Putamen (tissue), 1 donor: ENCODE measurements at regions not wholly inside any gene's neighbourhood (a gene's known extent, or its start where the extent isn't known, plus 50 kb on each side); places are given as distances from the start of the nearest gene placed in this dataset.

Experiments used
- DNase-seq: peaks from one replicate; pipeline ENCODE4 v3.0.0-alpha.2; 2016; ENCODE audit warnings: low spot score

GRCh38 chr2:181114021-181114420 lies 133.6 kb downstream of the UBE2E3 start:
- no peak for DNase-seq

GRCh38 chr2:181116261-181116660 lies 135.9 kb downstream of the UBE2E3 start:
- DNase-seq: no peak

DNA sequence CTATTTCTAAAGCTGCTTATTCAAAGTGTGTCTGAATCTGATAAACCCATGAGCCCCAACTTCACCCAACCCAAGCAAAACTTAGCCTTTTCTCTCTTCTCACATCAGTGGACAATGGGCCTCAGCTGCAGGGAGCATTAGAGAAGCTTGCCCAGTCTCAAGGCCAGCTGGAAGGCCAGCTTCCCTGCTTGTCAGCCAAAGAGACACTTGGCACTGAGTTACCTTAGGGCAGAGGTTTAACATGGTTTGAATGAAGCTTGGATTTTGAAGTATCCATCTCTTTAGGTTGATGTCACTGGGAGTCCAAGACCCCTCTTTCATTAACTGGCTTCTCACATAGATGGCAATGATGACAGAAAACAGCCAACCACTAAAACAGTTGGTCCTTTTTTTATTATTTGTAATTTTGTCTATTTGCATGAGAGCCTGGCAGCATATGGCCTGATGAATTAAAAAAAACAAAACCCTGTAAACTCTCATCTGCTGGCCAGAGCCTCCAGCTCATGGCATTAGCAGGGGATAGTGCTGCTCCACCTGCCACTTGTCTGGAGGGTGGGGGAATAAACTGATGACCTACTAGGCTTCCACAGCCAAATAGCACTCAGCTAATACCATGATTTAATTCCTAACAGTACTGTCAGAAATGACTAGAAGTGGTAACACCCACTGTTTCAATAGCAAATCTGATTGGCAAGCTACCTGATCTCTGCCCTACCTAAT lies 137.0 kb downstream of the UBE2E3 start:
- no peak for DNase-seq

GRCh38 chr2:181120625-181121024 lies 140.2 kb downstream of the UBE2E3 start:
- no peak for DNase-seq

GRCh38 chr2:181121996-181122395 lies 141.6 kb downstream of the UBE2E3 start:
- DNase-seq: no peak

- DNase-seq: no peak
These were observed 142.2 kb downstream of the UBE2E3 start for GRCh38 chr2:181122601-181123000.

GRCh38 chr2:181123798-181124231 lies 143.4 kb downstream of the UBE2E3 start:
- DNase-seq: no peak

GRCh38 chr2:181124497-181124896 lies 144.1 kb downstream of the UBE2E3 start:
- DNase-seq: no peak

DNA sequence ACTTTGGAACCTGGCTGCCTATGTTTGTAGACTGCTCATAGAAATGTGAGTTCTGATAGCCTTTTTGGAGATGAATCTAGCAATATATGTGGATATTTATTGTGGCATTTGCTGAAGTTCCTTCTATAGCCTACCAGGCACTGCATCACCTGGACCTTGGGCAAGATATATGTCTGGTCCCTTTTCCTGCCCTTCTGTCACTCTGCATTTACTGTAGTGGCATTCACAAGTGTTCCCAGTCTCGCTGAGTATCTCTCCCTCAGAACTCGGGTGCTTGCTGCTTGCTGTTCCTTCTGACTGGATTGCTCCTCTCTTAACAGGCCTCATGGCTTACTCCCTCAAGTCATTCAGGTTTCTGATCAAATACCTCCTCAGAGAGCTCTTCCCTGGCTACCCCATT lies 145.0 kb downstream of the UBE2E3 start:
- no peak for DNase-seq

DNA sequence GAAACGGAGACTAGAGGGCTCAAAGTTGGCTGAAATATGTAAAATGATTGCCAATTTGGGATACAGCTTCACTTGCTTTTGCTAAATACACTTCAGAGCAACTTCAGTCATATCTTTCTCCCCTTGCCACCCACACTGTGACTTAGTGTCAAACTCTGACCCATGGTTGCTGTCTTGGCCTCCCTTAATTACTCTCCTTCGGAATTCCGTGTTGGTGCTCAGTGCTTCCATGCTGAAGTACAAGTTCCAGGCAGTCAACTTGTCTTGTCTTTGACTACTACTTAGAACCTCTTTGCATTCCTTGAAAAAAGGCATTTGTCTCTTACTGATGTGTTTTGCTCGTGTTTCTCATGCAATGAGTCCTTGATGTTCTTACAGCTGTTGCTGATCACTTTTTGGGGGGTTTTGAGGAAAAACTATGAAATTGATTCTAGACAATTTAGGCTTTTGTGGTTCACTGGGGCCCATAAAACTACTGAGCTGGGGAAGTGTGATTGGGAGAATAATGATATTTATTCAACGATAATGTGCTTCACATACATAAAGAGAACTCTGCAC lies 146.0 kb downstream of the UBE2E3 start:
- no peak for DNase-seq

DNA sequence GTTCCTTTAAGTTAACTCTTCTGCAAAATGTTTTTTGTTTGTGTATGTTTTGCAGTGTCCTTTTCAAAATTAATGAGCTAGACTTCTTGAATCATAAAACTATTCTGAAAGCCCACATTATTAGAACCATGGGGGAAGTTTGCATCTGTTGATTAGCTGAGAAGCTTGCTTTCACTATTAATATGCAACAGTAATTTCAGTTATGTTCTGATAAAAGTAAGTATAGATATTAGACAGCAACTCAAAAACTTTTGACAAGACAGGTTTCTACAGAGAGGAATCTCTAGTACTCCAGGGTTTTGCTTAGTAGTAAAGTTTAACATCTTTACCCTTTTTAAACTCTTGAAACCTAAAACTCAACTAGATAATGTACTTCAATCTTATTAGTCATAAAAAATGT lies 147.8 kb downstream of the UBE2E3 start:
- DNase-seq: no peak

DNA sequence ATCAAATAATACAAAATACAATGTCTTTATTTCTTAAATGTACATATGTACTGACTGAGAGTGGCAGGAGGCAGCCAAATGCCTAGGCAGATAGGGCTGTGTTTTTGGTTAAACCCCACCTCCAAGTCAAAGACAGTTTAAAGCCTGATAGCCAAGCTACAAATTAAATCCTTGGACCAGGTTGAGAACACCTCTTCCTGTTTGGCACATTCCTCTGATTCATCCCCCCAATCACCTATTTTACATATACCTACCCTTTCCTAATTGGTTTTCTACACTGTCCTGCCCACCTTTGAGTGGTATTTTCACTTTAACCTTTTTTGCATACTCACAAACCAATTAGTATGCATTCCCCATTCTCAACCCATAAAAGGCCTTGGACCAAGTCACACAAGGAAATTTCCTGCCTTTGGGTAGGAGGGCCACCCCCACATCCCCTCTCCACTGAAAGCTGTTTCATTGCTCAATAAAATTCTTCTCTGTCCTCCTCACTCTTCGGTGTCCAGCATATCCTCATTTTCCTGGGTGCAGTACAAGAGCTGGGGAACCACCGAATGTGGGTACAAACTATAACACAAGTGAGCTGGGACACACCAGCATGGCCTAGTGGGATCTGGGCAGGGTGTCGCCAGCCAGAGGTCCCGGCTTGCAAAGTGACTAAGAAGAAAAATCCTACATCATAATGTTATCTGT lies 149.1 kb downstream of the UBE2E3 start:
- no peak for DNase-seq

GRCh38 chr2:181130686-181131085 lies 150.3 kb downstream of the UBE2E3 start:
- DNase-seq: no peak

- no peak for DNase-seq
These were observed 151.2 kb downstream of the UBE2E3 start for GRCh38 chr2:181131584-181131983.

- no peak for DNase-seq
These were observed 158.4 kb downstream of the UBE2E3 start for GRCh38 chr2:181138816-181139215.

GRCh38 chr2:181139831-181140230 lies 159.4 kb downstream of the UBE2E3 start:
- no peak for DNase-seq

DNA sequence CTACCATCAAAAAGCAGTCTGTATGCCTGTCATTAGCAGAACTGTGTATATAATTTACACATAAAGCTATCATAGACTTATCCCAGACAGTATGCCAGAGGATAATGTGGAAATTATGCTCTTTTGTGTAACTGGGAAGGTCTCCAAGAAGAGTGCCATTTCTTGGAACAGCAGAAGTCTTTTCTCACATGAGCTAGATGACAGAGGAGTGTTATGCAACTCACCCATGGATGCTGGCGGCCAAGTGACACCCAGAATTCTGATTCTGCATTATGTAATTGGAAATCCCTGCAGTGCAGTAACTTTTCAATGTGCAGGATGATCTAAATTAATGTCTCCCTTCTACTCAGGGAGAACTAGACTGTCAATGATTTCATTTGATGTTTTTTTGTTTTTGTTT lies 160.0 kb downstream of the UBE2E3 start:
- no peak for DNase-seq

DNA sequence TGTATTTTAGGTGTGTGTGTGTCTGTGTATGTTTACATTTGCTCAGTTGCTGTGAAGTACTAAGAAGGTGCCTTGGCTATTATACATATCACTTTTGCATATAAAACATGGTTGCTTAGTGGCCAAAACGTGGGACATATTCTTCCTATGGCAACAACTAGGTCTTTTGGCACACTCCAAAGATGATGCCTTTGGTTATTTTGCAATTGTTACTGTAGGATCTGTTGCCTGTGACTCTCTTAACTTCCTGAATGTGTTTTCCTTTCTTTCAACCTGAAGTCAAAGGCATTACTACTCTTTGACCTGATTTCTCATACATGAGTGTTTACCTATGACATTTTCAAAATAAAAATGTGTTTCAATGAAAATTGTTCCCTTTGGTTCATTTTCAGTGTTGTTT lies 160.5 kb downstream of the UBE2E3 start:
- no peak for DNase-seq

DNA sequence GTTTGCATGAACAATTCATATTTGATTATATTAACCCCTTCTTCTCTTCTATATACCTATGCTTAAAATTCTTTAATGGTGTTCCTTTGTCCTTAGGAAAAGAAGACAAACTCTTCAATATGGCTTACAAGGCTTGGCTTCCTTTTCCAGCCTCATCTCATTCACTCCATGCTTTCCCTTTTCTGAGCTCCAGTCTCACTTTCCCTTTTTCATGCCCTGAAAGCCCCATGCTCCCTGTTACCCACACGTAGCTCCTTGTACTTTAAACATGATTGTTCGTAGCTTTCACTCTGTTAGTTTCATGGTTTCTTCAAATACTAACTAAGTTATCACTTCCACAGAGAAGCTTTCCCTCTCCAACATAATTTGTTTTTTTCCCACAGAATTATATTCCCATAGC lies 161.3 kb downstream of the UBE2E3 start:
- no peak for DNase-seq

DNA sequence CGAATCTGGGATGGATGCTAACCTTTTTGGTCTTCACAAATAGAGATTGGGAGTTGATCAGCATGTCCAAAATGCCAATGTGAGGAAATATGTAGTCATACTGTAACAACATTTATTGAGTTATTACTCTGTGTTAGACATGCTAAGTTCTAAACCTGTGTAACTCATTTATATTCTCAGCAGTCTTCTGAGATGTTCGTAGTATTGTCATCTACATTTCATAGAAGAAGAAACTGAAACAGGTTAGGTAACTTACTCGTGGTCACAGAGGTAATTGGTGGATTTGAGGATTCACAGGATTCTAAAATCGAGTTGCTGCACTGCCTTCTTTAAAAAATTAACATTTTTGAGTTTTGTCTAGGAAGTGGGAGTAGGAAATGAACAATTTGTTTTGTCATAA lies 162.1 kb downstream of the UBE2E3 start:
- no peak for DNase-seq

GRCh38 chr2:181143790-181144300 lies 163.4 kb downstream of the UBE2E3 start:
- DNase-seq: no peak

- DNase-seq: no peak
These were observed 165.2 kb downstream of the UBE2E3 start for GRCh38 chr2:181145645-181146044.

- no peak for DNase-seq
These were observed 165.8 kb downstream of the UBE2E3 start for GRCh38 chr2:181146171-181146570.
